OCI-LY3 (cell line): ENCODE measurements at regions not wholly inside any gene's neighbourhood (a gene's known extent, or its start where the extent isn't known, plus 50 kb on each side); places are given as distances from the start of the nearest gene placed in this dataset.

ENCODE experiments used
- H2AFZ ChIP-seq: fragments of 200-600, 300-600 bp; shearing (Covaris generic); 2 replicates; pipeline ENCODE4 v1.6.0; 2014; ENCODE audit warnings: antibody characterized with exemption, low read depth, low read length
- H3K27ac ChIP-seq: fragments of 200-600, 300-600 bp; sonication (generic); 2 replicates; pipeline ENCODE4 v1.5.1; 2014; ENCODE audit warnings: mild to moderate bottlenecking, low read length, moderate library complexity, mixed read lengths
- H3K27me3 ChIP-seq: fragments of 200-600, 300-600 bp; sonication (generic); 2 replicates; pipeline ENCODE4 v1.6.1; 2014; ENCODE audit warnings: low read depth, low read length, mixed read lengths
- H3K36me3 ChIP-seq: fragments of 200-600, 300-600 bp; sonication (generic); replicated peaks from 2 replicates; pipeline ENCODE3; 2014; ENCODE audit warnings: low read depth, low read length, mixed read lengths
- H3K4me1 ChIP-seq: fragments of 300-600, 200-600 bp; sonication (generic); 2 replicates; pipeline ENCODE4 v1.6.1; 2014; ENCODE audit warnings: low read length, mixed read lengths
- H3K4me2 ChIP-seq: fragments of 200-600, 300-600 bp; sonication (generic); 2 replicates; pipeline ENCODE4 v1.6.1; 2014; ENCODE audit warnings: low read length, mixed read lengths
- H3K4me3 ChIP-seq: fragments of 300-600, 200-600 bp; sonication (generic); 2 replicates; pipeline ENCODE4 v1.5.1; 2014; ENCODE audit warnings: antibody characterized with exemption, mild to moderate bottlenecking, low read length, moderate library complexity
- H3K79me2 ChIP-seq: fragments of 300-600, 200-600 bp; shearing (Covaris generic); 2 replicates; pipeline ENCODE4 v1.6.1; 2014; ENCODE audit warnings: mild to moderate bottlenecking, low read length, mixed read lengths
- H3K9ac ChIP-seq: fragments of 300-600, 200-600 bp; shearing (Covaris generic); 2 replicates; pipeline ENCODE4 v1.6.0; 2014; ENCODE audit warnings: mild to moderate bottlenecking, low read length, moderate library complexity
- H3K9me3 ChIP-seq: fragments of 200-600, 300-600 bp; shearing (Covaris generic); 2 replicates; pipeline ENCODE4 v1.6.1; 2014; ENCODE audit warnings: low read length, mixed read lengths; ENCODE audit not compliant: insufficient read depth
- H4K20me1 ChIP-seq: fragments of 200-600, 300-600 bp; sonication (generic); 2 replicates; pipeline ENCODE4 v1.6.1; 2016; ENCODE audit warnings: low read length, mixed read lengths; ENCODE audit not compliant: insufficient read depth
- EZH2phosphoT487 ChIP-seq: fragments of 200-600 bp; shearing (Covaris generic); IDR thresholded peaks from 2 replicates; pipeline ENCODE4 v1.6.1; 2018; ENCODE audit warnings: antibody characterized with exemption, mixed run types, low read depth
- TF ChIP-seq, protein P1 (sequence below): fragments of 200-600, 300-600 bp; sonication (generic); IDR thresholded peaks from 2 replicates; pipeline ENCODE4 v1.5.1; 2014; ENCODE audit warnings: antibody characterized with exemption, low read length, low read depth

DNA sequence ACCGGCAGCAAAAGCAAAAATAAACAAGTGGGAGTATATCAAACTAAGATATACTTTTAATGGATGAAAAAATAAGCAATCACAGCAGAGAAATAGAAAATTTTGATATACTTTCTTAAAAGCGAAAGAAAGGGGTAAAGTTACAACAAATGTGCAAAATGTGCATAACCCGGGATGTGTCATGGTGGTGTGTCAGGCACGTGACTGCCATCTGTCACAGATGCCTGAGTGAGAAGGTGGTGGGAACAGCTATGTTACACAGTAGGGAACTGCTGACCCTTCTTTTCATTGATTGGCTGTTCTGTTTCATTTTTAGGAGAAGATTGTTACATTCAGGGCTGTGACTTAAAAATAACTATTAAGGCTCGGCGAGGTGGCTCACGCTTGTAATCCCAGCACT is 168.1 kb upstream of the PELI2 start:
- TF ChIP-seq EZH2phosphoT487, result no peak
- TF ChIP-seq, protein P1, sequence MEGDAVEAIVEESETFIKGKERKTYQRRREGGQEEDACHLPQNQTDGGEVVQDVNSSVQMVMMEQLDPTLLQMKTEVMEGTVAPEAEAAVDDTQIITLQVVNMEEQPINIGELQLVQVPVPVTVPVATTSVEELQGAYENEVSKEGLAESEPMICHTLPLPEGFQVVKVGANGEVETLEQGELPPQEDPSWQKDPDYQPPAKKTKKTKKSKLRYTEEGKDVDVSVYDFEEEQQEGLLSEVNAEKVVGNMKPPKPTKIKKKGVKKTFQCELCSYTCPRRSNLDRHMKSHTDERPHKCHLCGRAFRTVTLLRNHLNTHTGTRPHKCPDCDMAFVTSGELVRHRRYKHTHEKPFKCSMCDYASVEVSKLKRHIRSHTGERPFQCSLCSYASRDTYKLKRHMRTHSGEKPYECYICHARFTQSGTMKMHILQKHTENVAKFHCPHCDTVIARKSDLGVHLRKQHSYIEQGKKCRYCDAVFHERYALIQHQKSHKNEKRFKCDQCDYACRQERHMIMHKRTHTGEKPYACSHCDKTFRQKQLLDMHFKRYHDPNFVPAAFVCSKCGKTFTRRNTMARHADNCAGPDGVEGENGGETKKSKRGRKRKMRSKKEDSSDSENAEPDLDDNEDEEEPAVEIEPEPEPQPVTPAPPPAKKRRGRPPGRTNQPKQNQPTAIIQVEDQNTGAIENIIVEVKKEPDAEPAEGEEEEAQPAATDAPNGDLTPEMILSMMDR, result no peak
- no peak overlapping the region for H3K4me3 ChIP-seq
- no peak overlapping the region for H3K4me2 ChIP-seq
- H3K9me3 ChIP-seq, result no peaks in the 10 kb centered on the region
- H2AFZ ChIP-seq, result no peak overlapping the region
- H3K27me3 ChIP-seq, result peaks cover 56% of the 10 kb centered on the region
- H3K9ac ChIP-seq, result no peak overlapping the region
- H3K36me3 ChIP-seq, result no peaks in the 10 kb centered on the region
- no peaks in the 10 kb centered on the region for H3K79me2 ChIP-seq
- no peaks in the 10 kb centered on the region for H3K4me1 ChIP-seq
- H4K20me1 ChIP-seq, result no peaks in the 10 kb centered on the region
- no peak overlapping the region for H3K27ac ChIP-seq

DNA sequence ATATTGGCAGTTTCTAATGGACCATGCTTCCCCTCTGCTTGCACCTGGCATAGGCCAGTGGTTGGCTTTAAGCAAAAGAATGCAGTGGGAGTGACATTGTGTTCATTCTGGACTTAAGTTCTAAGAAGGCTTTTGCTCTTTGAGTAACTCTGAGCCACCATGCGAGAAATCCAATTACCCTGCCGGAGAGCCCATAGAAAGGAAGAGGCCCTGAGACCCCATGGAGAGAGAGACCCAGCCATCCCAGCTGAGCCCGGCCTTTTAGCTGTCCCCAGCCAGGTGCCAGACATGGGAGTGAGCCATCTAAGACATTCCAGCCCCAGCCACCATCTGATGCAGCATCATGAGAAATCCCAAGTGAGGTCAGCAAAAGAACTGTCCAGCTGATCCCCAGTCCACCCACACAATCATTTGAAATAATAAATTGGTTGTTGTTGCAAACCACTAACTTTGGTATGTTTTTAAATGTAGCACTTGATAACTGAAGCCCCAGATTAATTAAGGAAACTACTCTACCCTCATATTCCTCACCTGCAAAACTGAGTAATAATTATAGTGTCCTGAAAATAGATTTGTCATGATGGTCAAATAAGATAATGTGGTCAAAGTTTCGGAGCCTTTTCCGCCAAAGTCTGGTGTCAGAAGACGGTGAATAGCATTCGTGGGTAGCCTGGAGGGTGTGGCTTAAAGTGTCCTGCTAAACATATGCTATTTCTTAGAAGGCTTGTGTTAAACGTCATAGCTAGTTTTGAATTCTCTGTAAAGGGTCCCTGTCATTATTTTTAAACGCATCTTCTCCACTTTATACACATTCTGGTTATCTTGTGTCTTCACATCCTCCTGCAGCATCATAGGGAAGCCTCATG is 166.6 kb upstream of the PELI2 start:
- H3K36me3 ChIP-seq, result no peaks in the 10 kb centered on the region
- H3K9ac ChIP-seq, result no peak overlapping the region
- H3K4me3 ChIP-seq, result no peak overlapping the region
- H3K9me3 ChIP-seq, result no peaks in the 10 kb centered on the region
- H3K79me2 ChIP-seq, result no peaks in the 10 kb centered on the region
- H4K20me1 ChIP-seq, result no peaks in the 10 kb centered on the region
- no peak overlapping the region for H3K4me2 ChIP-seq
- peaks cover 70% of the 10 kb centered on the region for H3K27me3 ChIP-seq
- H3K27ac ChIP-seq, result no peak overlapping the region
- TF ChIP-seq, protein P1, result no peak
- no peak for TF ChIP-seq EZH2phosphoT487
- no peaks in the 10 kb centered on the region for H3K4me1 ChIP-seq
- no peak overlapping the region for H2AFZ ChIP-seq

DNA sequence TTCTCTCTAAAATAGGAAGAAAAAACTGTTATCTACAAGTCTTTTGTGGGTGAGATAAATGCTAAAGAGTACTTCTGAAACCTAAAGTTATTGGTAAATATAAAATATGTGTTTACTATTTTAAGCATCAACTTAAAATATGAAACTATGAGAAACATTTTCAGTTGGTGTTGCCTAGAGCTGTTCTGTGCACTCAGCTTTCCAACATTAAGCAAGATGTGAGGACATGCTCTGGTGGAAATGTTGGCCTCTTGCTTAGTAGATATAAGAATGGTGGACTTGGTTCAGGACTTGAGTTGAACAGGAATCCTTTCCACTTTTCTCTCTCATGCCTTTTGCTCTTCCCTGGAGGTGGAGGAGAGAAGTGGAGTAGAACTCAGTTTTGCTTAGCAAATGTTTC is 164.1 kb upstream of the PELI2 start:
- H4K20me1 ChIP-seq, result no peaks in the 10 kb centered on the region
- no peak overlapping the region for H3K4me3 ChIP-seq
- H3K4me1 ChIP-seq, result no peaks in the 10 kb centered on the region
- H3K36me3 ChIP-seq, result no peaks in the 10 kb centered on the region
- H3K27ac ChIP-seq, result no peak overlapping the region
- peaks cover 81% of the 10 kb centered on the region for H3K27me3 ChIP-seq
- H3K4me2 ChIP-seq, result no peak overlapping the region
- TF ChIP-seq, protein P1, result no peak
- TF ChIP-seq EZH2phosphoT487, result no peak
- H3K9me3 ChIP-seq, result no peaks in the 10 kb centered on the region
- no peak overlapping the region for H3K9ac ChIP-seq
- H3K79me2 ChIP-seq, result no peaks in the 10 kb centered on the region
- no peak overlapping the region for H2AFZ ChIP-seq

DNA sequence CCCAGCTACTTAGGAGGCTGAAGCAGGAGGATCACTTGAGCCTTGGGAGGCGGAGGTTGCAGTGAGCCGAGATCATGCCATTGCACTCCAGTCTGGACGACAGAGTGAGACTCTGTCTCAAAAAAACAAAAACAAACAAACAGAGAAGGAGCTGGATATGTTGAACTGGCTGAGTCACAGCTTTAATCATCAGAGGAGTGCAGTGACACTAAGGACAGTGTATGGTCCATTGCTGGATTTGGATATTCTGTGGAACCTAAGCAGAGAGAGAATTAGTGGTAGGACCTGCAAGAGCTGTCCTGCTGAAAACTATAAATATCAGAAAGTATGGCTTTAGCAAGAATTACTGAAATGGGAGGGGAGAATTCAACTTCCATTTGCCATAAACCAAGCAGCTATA is 163.0 kb upstream of the PELI2 start:
- Histone ChIP-seq H3K79me2 (no peaks in the 10 kb centered on the region), H3K9me3 (no peaks in the 10 kb centered on the region), H3K27me3 (peaks cover 70% of the 10 kb centered on the region), H3K4me2 (no peak overlapping the region), H3K9ac (no peak overlapping the region), H3K4me1 (no peaks in the 10 kb centered on the region), H3K27ac (no peak overlapping the region), H4K20me1 (no peaks in the 10 kb centered on the region), H3K4me3 (no peak overlapping the region), H2AFZ (no peak overlapping the region), H3K36me3 (no peaks in the 10 kb centered on the region)
- no peak for TF ChIP-seq EZH2phosphoT487
- TF ChIP-seq, protein P1, result no peak
